Gastroesophageal sphincter (tissue), 4 donors: ENCODE measurements at regions not wholly inside any gene's neighbourhood (a gene's known extent, or its start where the extent isn't known, plus 50 kb on each side); places are given as distances from the start of the nearest gene placed in this dataset.

Source experiments
- ATAC-seq: fragments of 150-250 bp; one replicate; pipeline ENCODE4 v1.9.1; 2016; ENCODE audit warnings: mild to moderate bottlenecking, moderate library complexity
- H3K27ac ChIP-seq, 4 donors: fragments of 200-600 bp; sonication (generic) in 3 of 4; 1 replicate in 3 of 4; 2 replicates in 1 of 4; pipeline ENCODE4 v1.5.1; 2016 to 2019
- H3K27me3 ChIP-seq: fragments of 200-600 bp; sonication (generic); one replicate; pipeline ENCODE4 v1.5.1; 2019
- H3K36me3 ChIP-seq, 2 donors: fragments of 200-600 bp; sonication (generic); one replicate each; pipeline ENCODE4 v1.5.1; 2019; ENCODE audit warnings: control low read depth in 1 of 2
- H3K4me1 ChIP-seq, 3 donors: fragments of 200-600 bp; sonication (generic); 1 replicate in 2 of 3; 2 replicates in 1 of 3; pipeline ENCODE4 v1.5.1; 2016 to 2019; ENCODE audit warnings: control low read depth in 2 of 3
- H3K4me3 ChIP-seq, 2 donors: fragments of 200-600 bp; sonication (generic); one replicate each; pipeline ENCODE4 v1.5.1; 2019; ENCODE audit warnings: mild to moderate bottlenecking in 1 of 2, moderate library complexity in 1 of 2
- H3K9me3 ChIP-seq, 3 donors: fragments of 200-600 bp; sonication (generic); one replicate each; pipeline ENCODE4 v1.5.1; 2017 to 2019; ENCODE audit warnings: control low read depth in 2 of 3
- CTCF ChIP-seq, 4 experiments: fragments of 200-600 bp in 2 of 4; fragments of 450-650 bp in 2 of 4; sonication (generic) in 1 of 4; IDR thresholded peaks; one replicate each; pipeline ENCODE4 v1.5.1; 2017 to 2019; ENCODE audit warnings: antibody characterized with exemption in 4 of 4, mild to moderate bottlenecking in 2 of 4, moderate library complexity in 2 of 4
- EP300 ChIP-seq: sonication (generic); formaldehyde crosslinking; IDR thresholded peaks from one replicate; pipeline ENCODE4 v1.6.1; 2017; ENCODE audit warnings: antibody characterized with exemption, mild to moderate bottlenecking
- POLR2A ChIP-seq, 2 donors: fragments of 450-650 bp; IDR thresholded peaks; one replicate each; pipeline ENCODE4 v1.6.1; 2017; ENCODE audit warnings: antibody characterized with exemption in 2 of 2, mild to moderate bottlenecking in 2 of 2, moderate library complexity in 1 of 2
- POLR2AphosphoS5 ChIP-seq: sonication (generic); formaldehyde crosslinking; IDR thresholded peaks from one replicate; pipeline ENCODE4 v1.6.1; 2017; ENCODE audit warnings: antibody characterized with exemption
- WGBS, 2 donors: methylation state at CpG; one replicate each; pipeline ENCODE4 v1.1.5; 2018; ENCODE audit warnings: low coverage in 1 of 2; 5-methylcytosine and 5-hydroxymethylcytosine counted together
- small RNA-seq, 4 donors: library from RNA; depleted of rRNA; stranded (forward); fragments of <200 nt; gene quantifications; one replicate each; pipeline ENCODE3, GENCODE V24; 2016

GRCh38 chr2:23327887-23328286 lies 57.1 kb upstream of the KLHL29 start:
- Histone ChIP-seq H3K4me3 (no peak overlapping the region), H3K36me3 (no peaks in the 10 kb centered on the region), H3K9me3 (no peaks in the 10 kb centered on the region), H3K4me1 (no peaks in the 10 kb centered on the region), H3K27me3 (no peaks in the 10 kb centered on the region), H3K27ac (no peak overlapping the region)
- TF ChIP-seq CTCF (IDR thresholded peaks at IDR 0.05) (no peak), POLR2A (IDR thresholded peaks at IDR 0.05) (no peak)
- 71 to 76% methylated on average over 2 of the region's 3 CpGs for WGBS, 2 donors
- ATAC-seq, result no peak

- no peaks in the 10 kb centered on the region for H3K36me3 ChIP-seq
- no peak overlapping the region for H3K27ac ChIP-seq
- no peaks in the 10 kb centered on the region for H3K27me3 ChIP-seq
- H3K4me3 ChIP-seq, result no peak overlapping the region
- no peak for TF ChIP-seq POLR2AphosphoS5
- TF ChIP-seq CTCF (IDR thresholded peaks at IDR 0.05), result no peak
- no peak for TF ChIP-seq EP300
- TF ChIP-seq POLR2A (IDR thresholded peaks at IDR 0.05), result no peak
- ATAC-seq, result no peak
- H3K4me1 ChIP-seq, result no peaks in the 10 kb centered on the region
- no peaks in the 10 kb centered on the region for H3K9me3 ChIP-seq
- 69 to 76% methylated on average over 4 to 5 of the region's 5 CpGs for WGBS, 2 donors
Measured at GRCh38 chr2:23330214-23330613, 54.8 kb upstream of the KLHL29 start.

Small RNA genes lying in the stretch of these regions (small RNA-seq; reads per million reads assigned to genes)
- gene AC099799.1, result 0 reads per million in 4 donors
- gene RN7SL117P, result 0 reads per million in 4 donors
- gene RNA5SP87, result 0.27 to 0.89 (median 0.43) reads per million in 4 donors
